ENCODE measurements at regions not wholly inside any gene's neighbourhood (a gene's known extent, or its start where the extent isn't known, plus 50 kb on each side); places are given as distances from the start of the nearest gene placed in this dataset.
"Not testable (repeated sequence)": the region's sequence is repeated elsewhere in the genome, so short reads cannot be mapped to it uniquely, and the experiment has no call there.

GRCh38 chr15:59904450-59905135 is 99.5 kb upstream of the FOXB1 start:
- no peak for DNase-seq (ENCODE audit: low read depth in 2 of 2, low spot score in 1 of 2)

GRCh38 chr15:59896663-59897074 is 107.4 kb upstream of the FOXB1 start:
- no peak for DNase-seq (ENCODE audit: low read depth in 2 of 2, low spot score in 1 of 2)

GRCh38 chr15:59894835-59895234 is 109.3 kb upstream of the FOXB1 start:
- no peak for DNase-seq (ENCODE audit: low read depth in 2 of 2, low spot score in 1 of 2)

GRCh38 chr15:59892985-59893384 is 111.1 kb upstream of the FOXB1 start:
- DNase-seq (ENCODE audit: low read depth in 2 of 2, low spot score in 1 of 2) = no peak

- not testable (repeated sequence) for DNase-seq (ENCODE audit: low read depth in 2 of 2, low spot score in 1 of 2)
These were observed 116.2 kb upstream of the FOXB1 start for GRCh38 chr15:59887870-59888269.

GRCh38 chr15:59887211-59887610 is 116.9 kb upstream of the FOXB1 start:
- DNase-seq (ENCODE audit: low read depth in 2 of 2, low spot score in 1 of 2) = no peak

GRCh38 chr15:59886441-59886840 is 117.7 kb upstream of the FOXB1 start:
- DNase-seq (ENCODE audit: low read depth in 2 of 2, low spot score in 1 of 2) = no peak

- no peak for DNase-seq (ENCODE audit: low read depth in 2 of 2, low spot score in 1 of 2)
These were observed 118.3 kb upstream of the FOXB1 start for GRCh38 chr15:59885832-59886231.

GRCh38 chr15:59879506-59880265 is 124.4 kb upstream of the FOXB1 start:
- DNase-seq (ENCODE audit: low read depth in 2 of 2, low spot score in 1 of 2) = no peak

- DNase-seq (ENCODE audit: low read depth in 2 of 2, low spot score in 1 of 2) = no peak
These were observed 128.0 kb upstream of the FOXB1 start for GRCh38 chr15:59876140-59876539.

GRCh38 chr15:59873644-59874272 is 130.4 kb upstream of the FOXB1 start:
- no peak for DNase-seq (ENCODE audit: low read depth in 2 of 2, low spot score in 1 of 2)

GRCh38 chr15:59867086-59867855 is 136.8 kb upstream of the FOXB1 start:
- DNase-seq (ENCODE audit: low read depth in 2 of 2, low spot score in 1 of 2) = no peak

- no peak for DNase-seq (ENCODE audit: low read depth in 2 of 2, low spot score in 1 of 2)
These were observed 137.5 kb upstream of the FOXB1 start for GRCh38 chr15:59866642-59867041.

GRCh38 chr15:59862191-59863155 is 141.6 kb upstream of the FOXB1 start:
- no peak for DNase-seq (ENCODE audit: low read depth in 2 of 2, low spot score in 1 of 2)

GRCh38 chr15:59847968-59848367 is 156.1 kb upstream of the FOXB1 start:
- no peak for DNase-seq (ENCODE audit: low read depth in 2 of 2, low spot score in 1 of 2)

GRCh38 chr15:59845942-59846499 is 156.9 kb upstream of the BNIP2 start:
- no peak for DNase-seq (ENCODE audit: low read depth in 2 of 2, low spot score in 1 of 2)

GRCh38 chr15:59843609-59844008 is 154.5 kb upstream of the BNIP2 start:
- no peak for DNase-seq (ENCODE audit: low read depth in 2 of 2, low spot score in 1 of 2)

- DNase-seq (ENCODE audit: low read depth in 2 of 2, low spot score in 1 of 2) = no peak
These were observed 151.9 kb upstream of the BNIP2 start for GRCh38 chr15:59841036-59841435.

GRCh38 chr15:59839906-59840305 is 150.8 kb upstream of the BNIP2 start:
- no peak for DNase-seq (ENCODE audit: low read depth in 2 of 2, low spot score in 1 of 2)

GRCh38 chr15:59838900-59839299 is 149.8 kb upstream of the BNIP2 start:
- DNase-seq (ENCODE audit: low read depth in 2 of 2, low spot score in 1 of 2) = no peak
